ENCODE measurements at regions not wholly inside any gene's neighbourhood (a gene's known extent, or its start where the extent isn't known, plus 50 kb on each side); places are given as distances from the start of the nearest gene placed in this dataset.
"Not testable (repeated sequence)": the region's sequence is repeated elsewhere in the genome, so short reads cannot be mapped to it uniquely, and the experiment has no call there.

- in situ Hi-C loops (cut with MboI; ENCODE audit: low sequenced_read_pairs, unreplicated experiment): no loop called here
- no peak for DNase-seq (ENCODE audit: low spot score)
- TF ChIP-seq, protein P1, sequence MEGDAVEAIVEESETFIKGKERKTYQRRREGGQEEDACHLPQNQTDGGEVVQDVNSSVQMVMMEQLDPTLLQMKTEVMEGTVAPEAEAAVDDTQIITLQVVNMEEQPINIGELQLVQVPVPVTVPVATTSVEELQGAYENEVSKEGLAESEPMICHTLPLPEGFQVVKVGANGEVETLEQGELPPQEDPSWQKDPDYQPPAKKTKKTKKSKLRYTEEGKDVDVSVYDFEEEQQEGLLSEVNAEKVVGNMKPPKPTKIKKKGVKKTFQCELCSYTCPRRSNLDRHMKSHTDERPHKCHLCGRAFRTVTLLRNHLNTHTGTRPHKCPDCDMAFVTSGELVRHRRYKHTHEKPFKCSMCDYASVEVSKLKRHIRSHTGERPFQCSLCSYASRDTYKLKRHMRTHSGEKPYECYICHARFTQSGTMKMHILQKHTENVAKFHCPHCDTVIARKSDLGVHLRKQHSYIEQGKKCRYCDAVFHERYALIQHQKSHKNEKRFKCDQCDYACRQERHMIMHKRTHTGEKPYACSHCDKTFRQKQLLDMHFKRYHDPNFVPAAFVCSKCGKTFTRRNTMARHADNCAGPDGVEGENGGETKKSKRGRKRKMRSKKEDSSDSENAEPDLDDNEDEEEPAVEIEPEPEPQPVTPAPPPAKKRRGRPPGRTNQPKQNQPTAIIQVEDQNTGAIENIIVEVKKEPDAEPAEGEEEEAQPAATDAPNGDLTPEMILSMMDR (IDR thresholded peaks at IDR 0.05; ENCODE audit: borderline replicate concordance, control extremely low read depth, extremely low read depth, insufficient read depth, missing control alignments): no peak
These were observed 367.2 kb downstream of the OSTF1 start for GRCh38 chr9:75455444-75455921.

- DNase-seq (ENCODE audit: low spot score): no peak
- in situ Hi-C loops (cut with MboI; ENCODE audit: low sequenced_read_pairs, unreplicated experiment): no loop called here
- TF ChIP-seq, protein P1 (IDR thresholded peaks at IDR 0.05; ENCODE audit: borderline replicate concordance, control extremely low read depth, extremely low read depth, insufficient read depth, missing control alignments): no peak
These were observed 368.4 kb downstream of the OSTF1 start for GRCh38 chr9:75456698-75457097.

- in situ Hi-C loops (cut with MboI; ENCODE audit: low sequenced_read_pairs, unreplicated experiment): no loop called here
These were observed 369.2 kb downstream of the OSTF1 start for GRCh38 chr9:75457474-75458011.

GRCh38 chr9:75459311-75459710 lies 371.0 kb downstream of the OSTF1 start:
- DNase-seq (ENCODE audit: low spot score); in situ Hi-C loops (cut with MboI; ENCODE audit: low sequenced_read_pairs, unreplicated experiment): not testable (repeated sequence)

More at GRCh38 chr9:75457474-75458011, 369.2 kb downstream of the OSTF1 start:
- DNase-seq (ENCODE audit: low spot score): no peak
- TF ChIP-seq, protein P1 (IDR thresholded peaks at IDR 0.05; ENCODE audit: borderline replicate concordance, control extremely low read depth, extremely low read depth, insufficient read depth, missing control alignments): no peak

DNA sequence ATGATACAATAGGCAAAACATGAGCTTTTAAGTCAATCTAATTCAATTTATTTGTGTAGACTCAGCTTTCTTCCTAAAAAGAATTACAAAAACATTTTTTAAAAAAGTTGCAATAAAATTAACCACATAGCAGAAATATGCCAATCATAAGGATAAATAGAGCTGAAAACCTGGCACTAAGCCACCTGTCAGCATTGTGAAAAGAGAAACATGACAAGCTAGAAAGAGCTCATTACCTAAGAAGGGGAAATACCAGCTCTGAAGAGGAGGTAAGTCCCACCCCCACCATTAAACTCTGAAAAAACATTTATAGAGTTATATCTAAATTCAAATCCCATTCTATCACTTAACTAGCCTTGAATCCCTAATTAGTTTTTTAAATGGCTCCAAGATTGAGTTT lies 372.9 kb downstream of the OSTF1 start:
- in situ Hi-C loops (cut with MboI; ENCODE audit: low sequenced_read_pairs, unreplicated experiment): no loop called here
- DNase-seq (ENCODE audit: low spot score): no peak
- TF ChIP-seq, protein P1 (IDR thresholded peaks at IDR 0.05; ENCODE audit: borderline replicate concordance, control extremely low read depth, extremely low read depth, insufficient read depth, missing control alignments): no peak

GRCh38 chr9:75462866-75463265 lies 374.6 kb downstream of the OSTF1 start:
- in situ Hi-C loops (cut with MboI; ENCODE audit: low sequenced_read_pairs, unreplicated experiment): no loop called here
- DNase-seq (ENCODE audit: low spot score): no peak
- TF ChIP-seq, protein P1 (IDR thresholded peaks at IDR 0.05; ENCODE audit: borderline replicate concordance, control extremely low read depth, extremely low read depth, insufficient read depth, missing control alignments): no peak

GRCh38 chr9:75463871-75464270 lies 375.6 kb downstream of the OSTF1 start:
- TF ChIP-seq, protein P1 (IDR thresholded peaks at IDR 0.05; ENCODE audit: borderline replicate concordance, control extremely low read depth, extremely low read depth, insufficient read depth, missing control alignments): no peak
- no peak for DNase-seq (ENCODE audit: low spot score)
- in situ Hi-C loops (cut with MboI; ENCODE audit: low sequenced_read_pairs, unreplicated experiment): no loop called here

Data from GM13976 (cell line).